ENCODE measurements at regions not wholly inside any gene's neighbourhood (a gene's known extent, or its start where the extent isn't known, plus 50 kb on each side); places are given as distances from the start of the nearest gene placed in this dataset.

GRCh38 chr18:10057401-10057893 lies 143.6 kb downstream of the VAPA start:
- TF ChIP-seq CTCF (IDR thresholded peaks at IDR 0.05) (no peak), POLR2AphosphoS5 (IDR thresholded peaks at IDR 0.05) (no peak)
